ENCODE measurements at regions not wholly inside any gene's neighbourhood (a gene's known extent, or its start where the extent isn't known, plus 50 kb on each side); places are given as distances from the start of the nearest gene placed in this dataset.

DNA sequence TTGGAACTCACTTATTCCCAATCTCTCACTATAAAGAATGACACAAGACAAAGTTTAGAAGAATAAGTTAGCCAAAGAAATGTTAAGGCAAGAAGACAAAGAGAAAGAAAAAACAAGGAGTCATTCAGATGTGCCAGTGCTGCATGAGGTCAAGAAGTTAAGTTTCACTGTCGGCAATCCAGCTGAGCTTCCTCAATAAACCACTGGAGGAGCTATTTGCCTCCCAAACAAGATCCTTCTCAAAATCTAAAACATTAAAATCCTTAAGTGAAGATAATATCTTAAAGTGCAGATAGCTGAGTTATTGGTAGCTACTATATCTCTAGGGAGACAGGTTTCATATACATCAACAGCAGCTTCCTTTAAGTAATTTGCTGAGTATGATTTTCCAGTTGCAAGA is 512.3 kb downstream of the HDGFL1 start:
- H3K9me3 ChIP-seq: no peaks in the 10 kb centered on the region
- H3K4me1 ChIP-seq: no peaks in the 10 kb centered on the region
- intact Hi-C loops (cut with DNase I): no loop called here
- WGBS (ENCODE audit: insufficient coverage, low coverage, low lambda C conversion rate, missing lambda C conversion rate): 69% methylated on average over 1 of the region's 1 CpG
- ATAC-seq (no peak), DNase-seq (no peak)
- H3K36me3 ChIP-seq: no peaks in the 10 kb centered on the region
- TF ChIP-seq POLR2A (IDR thresholded peaks at IDR 0.05): no peak
- TF ChIP-seq, protein P1, sequence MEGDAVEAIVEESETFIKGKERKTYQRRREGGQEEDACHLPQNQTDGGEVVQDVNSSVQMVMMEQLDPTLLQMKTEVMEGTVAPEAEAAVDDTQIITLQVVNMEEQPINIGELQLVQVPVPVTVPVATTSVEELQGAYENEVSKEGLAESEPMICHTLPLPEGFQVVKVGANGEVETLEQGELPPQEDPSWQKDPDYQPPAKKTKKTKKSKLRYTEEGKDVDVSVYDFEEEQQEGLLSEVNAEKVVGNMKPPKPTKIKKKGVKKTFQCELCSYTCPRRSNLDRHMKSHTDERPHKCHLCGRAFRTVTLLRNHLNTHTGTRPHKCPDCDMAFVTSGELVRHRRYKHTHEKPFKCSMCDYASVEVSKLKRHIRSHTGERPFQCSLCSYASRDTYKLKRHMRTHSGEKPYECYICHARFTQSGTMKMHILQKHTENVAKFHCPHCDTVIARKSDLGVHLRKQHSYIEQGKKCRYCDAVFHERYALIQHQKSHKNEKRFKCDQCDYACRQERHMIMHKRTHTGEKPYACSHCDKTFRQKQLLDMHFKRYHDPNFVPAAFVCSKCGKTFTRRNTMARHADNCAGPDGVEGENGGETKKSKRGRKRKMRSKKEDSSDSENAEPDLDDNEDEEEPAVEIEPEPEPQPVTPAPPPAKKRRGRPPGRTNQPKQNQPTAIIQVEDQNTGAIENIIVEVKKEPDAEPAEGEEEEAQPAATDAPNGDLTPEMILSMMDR (IDR thresholded peaks at IDR 0.05): no peak
- no peaks in the 10 kb centered on the region for H3K27me3 ChIP-seq
- H3K27ac ChIP-seq: no peak overlapping the region
- H3K4me3 ChIP-seq: no peak overlapping the region

DNA sequence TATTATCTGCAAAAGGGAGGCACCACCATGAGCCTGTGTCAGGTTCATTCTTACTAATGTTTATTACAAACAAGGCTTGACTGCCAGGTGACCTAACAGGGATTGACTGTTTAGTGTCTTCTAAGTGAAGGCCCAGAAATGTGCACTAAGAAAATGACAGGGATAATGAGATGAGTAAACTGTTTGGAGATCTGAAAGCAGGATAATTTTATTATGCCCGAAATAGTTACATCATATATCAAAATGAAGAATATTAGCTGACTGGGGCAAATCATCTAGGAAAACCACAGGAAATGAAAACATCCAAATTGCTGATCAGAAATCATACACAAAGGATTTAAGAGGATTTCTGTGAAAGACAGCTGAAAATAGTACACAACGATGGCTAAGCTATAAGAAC is 516.7 kb downstream of the HDGFL1 start:
- no peak for ATAC-seq
- Histone ChIP-seq H3K27me3 (no peaks in the 10 kb centered on the region), H3K36me3 (no peaks in the 10 kb centered on the region), H3K9me3 (no peaks in the 10 kb centered on the region), H3K4me3 (no peak overlapping the region), H3K4me1 (no peaks in the 10 kb centered on the region), H3K27ac (no peak overlapping the region)
- DNase-seq: no peak
- intact Hi-C loops (cut with DNase I): no loop called here
- no peak for TF ChIP-seq POLR2A (IDR thresholded peaks at IDR 0.05)
- TF ChIP-seq, protein P1 (IDR thresholded peaks at IDR 0.05): no peak
- WGBS (ENCODE audit: insufficient coverage, low coverage, low lambda C conversion rate, missing lambda C conversion rate): 50% methylated on average over 2 of the region's 2 CpGs

DNA sequence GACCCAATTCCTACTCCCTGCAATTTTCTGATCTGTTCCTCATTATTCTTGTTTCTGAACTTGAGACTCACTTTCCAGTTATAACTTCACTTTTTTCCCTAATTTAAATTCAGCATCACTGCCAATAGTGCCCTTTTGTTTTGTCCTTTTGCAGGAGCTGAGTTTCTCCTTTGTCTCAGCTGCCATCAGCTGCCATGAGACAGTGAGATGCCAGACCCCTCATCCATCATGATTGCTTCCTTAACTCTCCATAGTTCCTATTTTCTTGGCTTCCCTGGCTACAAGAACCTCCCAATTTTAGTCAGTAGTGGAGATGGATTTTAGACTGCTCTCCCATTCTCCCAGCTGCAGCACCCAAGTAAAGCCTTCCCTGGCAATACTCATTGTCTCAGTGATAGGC is 518.1 kb downstream of the HDGFL1 start:
- intact Hi-C loops (cut with DNase I): no loop called here
- no peak for TF ChIP-seq POLR2A (IDR thresholded peaks at IDR 0.05)
- TF ChIP-seq, protein P1 (IDR thresholded peaks at IDR 0.05): no peak
- Histone ChIP-seq H3K27me3 (no peaks in the 10 kb centered on the region), H3K27ac (no peak overlapping the region), H3K4me1 (no peaks in the 10 kb centered on the region), H3K36me3 (no peaks in the 10 kb centered on the region), H3K9me3 (no peaks in the 10 kb centered on the region), H3K4me3 (no peak overlapping the region)
- no peak for ATAC-seq
- no peak for DNase-seq

DNA sequence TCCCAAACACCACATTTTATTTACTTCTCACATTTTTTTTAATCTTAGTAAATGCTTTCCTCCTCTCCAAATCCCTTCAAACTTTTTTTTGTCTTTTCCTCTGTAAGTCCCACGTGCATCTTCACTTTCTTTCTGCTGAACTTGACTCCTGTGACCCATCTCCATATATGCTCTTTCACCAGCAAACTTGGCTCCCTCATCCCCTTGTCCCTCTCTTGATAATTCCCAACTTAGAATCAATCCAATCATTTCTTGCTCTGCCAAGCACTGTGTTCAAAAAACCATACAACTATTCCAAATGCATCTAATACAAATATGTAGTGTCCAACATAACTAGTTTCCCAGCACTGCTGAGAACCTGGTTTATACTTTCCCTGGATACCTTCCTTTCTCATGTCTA is 519.4 kb downstream of the HDGFL1 start:
- Histone ChIP-seq H3K27ac (no peak overlapping the region), H3K36me3 (no peaks in the 10 kb centered on the region), H3K4me1 (no peaks in the 10 kb centered on the region), H3K4me3 (no peak overlapping the region), H3K27me3 (no peaks in the 10 kb centered on the region), H3K9me3 (no peaks in the 10 kb centered on the region)
- TF ChIP-seq, protein P1 (IDR thresholded peaks at IDR 0.05): no peak
- TF ChIP-seq POLR2A (IDR thresholded peaks at IDR 0.05): no peak
- intact Hi-C loops (cut with DNase I): no loop called here
- WGBS (ENCODE audit: insufficient coverage, low coverage, low lambda C conversion rate, missing lambda C conversion rate): 32% methylated on average over 1 of the region's 1 CpG
- no peak for ATAC-seq
- no peak for DNase-seq

DNA sequence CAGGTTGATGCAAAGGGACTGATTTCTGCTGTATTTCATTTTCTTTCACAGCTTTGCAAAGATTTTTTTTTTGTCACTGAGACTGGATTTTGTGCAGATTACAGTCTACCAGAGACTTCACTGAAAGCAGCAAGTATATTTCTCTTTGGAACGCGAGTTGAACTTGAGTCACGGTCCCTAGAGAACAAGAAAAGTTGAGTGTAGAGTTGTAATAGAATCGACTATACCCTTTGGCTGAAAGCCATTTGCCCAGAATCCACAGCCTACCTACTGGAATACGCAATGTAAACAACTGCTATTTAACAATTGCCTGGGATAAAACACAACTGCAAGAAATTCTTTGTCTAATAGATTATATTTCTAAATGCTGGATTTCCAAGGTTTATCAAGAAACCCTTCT is 520.6 kb downstream of the HDGFL1 start:
- ATAC-seq: no peak
- Histone ChIP-seq H3K36me3 (no peaks in the 10 kb centered on the region), H3K9me3 (no peaks in the 10 kb centered on the region), H3K27ac (no peak overlapping the region), H3K4me1 (no peaks in the 10 kb centered on the region), H3K4me3 (no peak overlapping the region), H3K27me3 (no peaks in the 10 kb centered on the region)
- TF ChIP-seq POLR2A (IDR thresholded peaks at IDR 0.05): no peak
- TF ChIP-seq, protein P1 (IDR thresholded peaks at IDR 0.05): no peak
- 80% methylated on average over 5 of the region's 5 CpGs for WGBS (ENCODE audit: insufficient coverage, low coverage, low lambda C conversion rate, missing lambda C conversion rate)
- no peak for DNase-seq
- intact Hi-C loops (cut with DNase I): no loop called here

All from right lobe of liver (tissue), 6 donors.